ENCODE measurements at regions not wholly inside any gene's neighbourhood (a gene's known extent, or its start where the extent isn't known, plus 50 kb on each side); places are given as distances from the start of the nearest gene placed in this dataset.

GRCh38 chr15:58352026-58352929 is 79.5 kb upstream of the LIPC start:
- no peak for DNase-seq
- H3K36me3 ChIP-seq, result no peaks in the 10 kb centered on the region
- H3K27ac ChIP-seq (replicated peaks), result no peak overlapping the region
- H3K27me3 ChIP-seq (ENCODE audit: low read depth), result no peaks in the 10 kb centered on the region
- H3K9me3 ChIP-seq (replicated peaks), result no peaks in the 10 kb centered on the region
- H3K4me1 ChIP-seq, result peaks cover 5% of the 10 kb centered on the region
- intact Hi-C loops (cut with micrococcal nuclease), result no loop called here
- H3K4me3 ChIP-seq, result no peak overlapping the region
- TF ChIP-seq CTCF (IDR thresholded peaks at IDR 0.05; ENCODE audit: borderline replicate concordance), result no peak

- Histone ChIP-seq H3K4me3 (no peak overlapping the region), H3K9me3 (replicated peaks) (no peaks in the 10 kb centered on the region), H3K4me1 (peaks cover 5% of the 10 kb centered on the region), H3K27me3 (ENCODE audit: low read depth) (no peaks in the 10 kb centered on the region), H3K36me3 (no peaks in the 10 kb centered on the region), H3K27ac (replicated peaks) (no peak overlapping the region)
- no peak for TF ChIP-seq CTCF (IDR thresholded peaks at IDR 0.05; ENCODE audit: borderline replicate concordance)
- DNase-seq, result no peak
- intact Hi-C loops (cut with micrococcal nuclease), result no loop called here
Measured at GRCh38 chr15:58355382-58355971, 76.3 kb upstream of the LIPC start.

- H3K27me3 ChIP-seq (ENCODE audit: low read depth), result no peaks in the 10 kb centered on the region
- no peaks in the 10 kb centered on the region for H3K9me3 ChIP-seq (replicated peaks)
- no peak for DNase-seq
- no peak for TF ChIP-seq CTCF (IDR thresholded peaks at IDR 0.05; ENCODE audit: borderline replicate concordance)
- H3K36me3 ChIP-seq, result no peaks in the 10 kb centered on the region
- no peak overlapping the region for H3K27ac ChIP-seq (replicated peaks)
- intact Hi-C loops (cut with micrococcal nuclease), result no loop called here
- H3K4me3 ChIP-seq, result no peak overlapping the region
- H3K4me1 ChIP-seq, result peaks cover 7% of the 10 kb centered on the region
Measured at GRCh38 chr15:58355973-58356372, 75.8 kb upstream of the LIPC start.

GRCh38 chr15:58357529-58358476 is 74.0 kb upstream of the LIPC start:
- H3K36me3 ChIP-seq, result no peaks in the 10 kb centered on the region
- H3K27ac ChIP-seq (replicated peaks), result no peak overlapping the region
- DNase-seq, result no peak
- intact Hi-C loops (cut with micrococcal nuclease), result no loop called here
- H3K27me3 ChIP-seq (ENCODE audit: low read depth), result no peaks in the 10 kb centered on the region
- no peak overlapping the region for H3K4me3 ChIP-seq
- TF ChIP-seq CTCF (IDR thresholded peaks at IDR 0.05; ENCODE audit: borderline replicate concordance), result no peak
- no peaks in the 10 kb centered on the region for H3K9me3 ChIP-seq (replicated peaks)
- H3K4me1 ChIP-seq, result peaks cover 11% of the 10 kb centered on the region

GRCh38 chr15:58360421-58361090 is 71.2 kb upstream of the LIPC start:
- Histone ChIP-seq H3K27me3 (ENCODE audit: low read depth) (no peaks in the 10 kb centered on the region), H3K4me1 (peaks cover 17% of the 10 kb centered on the region), H3K36me3 (no peaks in the 10 kb centered on the region), H3K4me3 (no peak overlapping the region), H3K9me3 (replicated peaks) (peaks cover 9% of the 10 kb centered on the region), H3K27ac (replicated peaks) (no peak overlapping the region)
- no peak for DNase-seq
- no peak for TF ChIP-seq CTCF (IDR thresholded peaks at IDR 0.05; ENCODE audit: borderline replicate concordance)
- intact Hi-C loops (cut with micrococcal nuclease), result no loop called here
